Posterior vena cava (tissue), 2 donors: ENCODE measurements at regions not wholly inside any gene's neighbourhood (a gene's known extent, or its start where the extent isn't known, plus 50 kb on each side); places are given as distances from the start of the nearest gene placed in this dataset.

ENCODE experiments used
- DNase-seq: peaks from one replicate; pipeline ENCODE4 v3.0.0-alpha.2; 2020; ENCODE audit warnings: low spot score
- intact Hi-C, 2 donors: fragments of 100-400 bp; cut with DNase I; formaldehyde crosslinking; loops; one replicate each; pipeline versions ENCODE4 v1.14.1 to v1.14.2; 2022 to 2023
- donor health status: DM: yes; HTN: yes; CAD: no.
- donor health status: DM: yes; HTN: yes; CAD: no.

DNA sequence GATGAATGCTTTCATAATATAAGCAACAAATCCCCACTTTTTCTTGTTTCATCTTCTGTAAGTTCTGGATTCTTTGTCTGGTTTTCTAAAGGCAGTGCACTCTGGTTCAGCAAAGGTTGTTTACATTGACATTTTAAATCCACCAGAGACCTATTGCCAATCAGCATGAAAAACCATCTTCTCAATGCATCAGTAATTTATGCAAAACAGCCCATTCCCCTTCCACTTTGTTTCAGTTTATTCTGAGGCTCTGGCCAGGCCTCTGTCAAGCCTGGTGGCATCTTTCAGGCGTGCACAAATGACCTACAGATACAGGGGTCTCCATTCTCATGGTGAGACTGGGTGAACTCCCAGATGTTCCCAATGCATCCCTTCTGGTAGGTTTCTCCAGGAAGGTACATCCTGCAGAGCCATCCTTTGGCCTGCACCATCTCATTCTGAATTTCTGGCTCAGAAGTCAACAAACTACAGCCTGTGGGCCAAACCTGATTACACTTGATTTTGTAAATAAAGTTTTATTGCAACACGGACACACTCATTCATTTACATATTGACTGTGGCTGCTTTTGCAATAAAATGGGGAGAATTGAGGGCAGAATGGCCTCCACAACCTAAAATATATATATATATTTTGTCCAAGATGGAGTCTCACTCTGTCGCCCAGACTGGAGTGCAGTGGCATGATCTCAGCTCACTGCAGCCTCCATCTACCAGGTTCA, 405.4 kb downstream of the PREX1 start:
- intact Hi-C loops: loop anchor here in 1 of 2 donors (1.0 kb wide), 1 partner anchor 25 kb away; no protein-coding TSS in a partner anchor
- no peak for DNase-seq

DNA sequence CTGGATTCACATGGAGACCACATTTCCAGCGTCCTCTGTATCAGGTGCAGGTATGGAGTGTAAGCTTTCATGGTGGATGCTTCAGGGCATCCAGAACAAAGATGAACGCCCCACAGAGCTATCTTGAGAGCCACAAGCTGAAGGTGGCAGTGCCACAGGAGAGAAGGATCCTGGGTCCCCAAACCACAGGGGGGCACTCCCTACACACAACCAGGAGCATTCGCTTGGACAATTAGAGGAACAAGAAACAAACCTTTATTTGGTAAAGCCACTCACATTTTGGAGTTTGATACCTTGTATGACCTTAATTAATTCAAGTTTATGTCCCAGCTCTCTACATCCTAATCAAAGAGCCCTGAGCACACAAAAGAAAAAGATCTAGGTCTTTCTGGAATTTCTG, 406.3 kb downstream of the PREX1 start:
- no peak for DNase-seq
- intact Hi-C loops: no loop called here

DNA sequence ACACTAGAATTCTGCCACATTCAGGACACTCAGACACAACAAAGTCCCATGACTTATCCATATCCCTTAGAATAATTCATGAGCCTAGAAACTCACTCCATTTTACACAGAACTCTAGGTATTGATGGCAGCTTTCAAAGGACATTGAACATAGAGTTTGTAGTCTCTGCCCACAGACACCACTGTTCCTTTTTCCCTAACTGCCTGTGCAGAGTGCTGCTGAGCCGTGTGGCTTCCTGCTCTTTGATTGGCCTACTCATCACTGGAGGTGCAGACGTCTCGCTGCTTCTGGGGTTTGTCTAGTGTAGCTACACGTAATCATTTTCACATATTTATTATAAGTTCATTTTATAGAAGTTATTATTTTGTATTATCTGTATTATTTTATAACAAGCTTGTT, 407.6 kb downstream of the PREX1 start:
- intact Hi-C loops: no loop called here
- no peak for DNase-seq

DNA sequence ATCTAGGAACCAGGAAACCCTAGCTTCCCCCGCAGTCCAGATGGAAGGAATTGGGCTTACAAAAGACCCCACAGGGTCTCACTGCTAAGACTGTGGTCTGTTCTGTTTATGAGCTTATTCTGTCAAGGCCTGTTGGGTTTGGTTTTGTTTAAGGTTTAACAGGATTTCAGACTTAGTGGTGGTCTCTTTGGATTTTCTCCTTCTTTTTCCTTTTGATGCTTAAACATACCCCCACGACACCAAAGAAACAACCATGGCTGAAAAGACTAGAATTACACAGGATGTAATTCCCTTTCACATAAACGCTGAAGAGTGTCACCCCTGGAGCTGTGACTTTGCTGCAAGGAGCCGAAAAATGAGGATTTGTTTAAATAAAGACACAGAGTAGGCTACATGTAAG, 408.6 kb downstream of the PREX1 start:
- intact Hi-C loops: no loop called here
- no peak for DNase-seq

DNA sequence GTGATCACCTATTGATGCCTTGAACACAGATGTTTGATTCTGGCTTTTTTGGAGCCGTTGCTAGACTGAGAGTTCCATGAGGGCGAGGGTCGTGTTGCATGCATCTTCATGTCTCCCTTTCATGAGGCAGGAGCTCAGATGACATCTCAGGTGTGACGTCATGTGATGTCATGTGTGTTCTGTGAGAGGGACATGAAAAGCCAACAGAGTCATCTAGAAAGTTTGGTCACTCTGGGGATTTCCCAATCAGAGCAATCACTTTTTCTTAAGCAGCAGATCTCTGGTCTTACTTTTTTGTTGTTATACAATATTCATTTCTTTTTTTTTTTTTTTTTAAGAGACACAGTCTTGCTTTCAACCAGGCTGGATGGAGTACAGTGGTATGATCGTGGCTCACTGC, 411.8 kb downstream of the PREX1 start:
- intact Hi-C loops: no loop called here

DNA sequence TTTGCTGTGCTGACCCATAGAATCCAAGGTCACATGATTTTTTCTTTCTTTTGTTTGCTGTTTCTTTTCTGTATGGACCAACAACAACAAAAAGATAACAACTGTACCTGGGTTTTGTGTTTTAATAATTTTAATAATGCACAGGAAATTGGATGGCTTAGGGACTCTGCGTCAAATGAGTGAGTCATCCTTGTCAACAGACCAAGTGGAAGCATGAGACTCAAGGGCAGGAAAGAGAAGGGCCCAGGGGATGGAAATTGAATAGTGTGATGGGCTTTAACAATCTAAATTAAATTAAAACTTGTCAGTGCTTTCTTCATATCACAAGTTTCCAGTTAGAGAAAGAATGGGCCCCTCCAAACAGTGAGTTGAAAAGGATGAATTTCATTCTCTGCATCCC, 413.0 kb downstream of the PREX1 start:
- intact Hi-C loops: no loop called here
- no peak for DNase-seq

More for the DNA sequence above, 411.8 kb downstream of the PREX1 start:
- no peak for DNase-seq

DNA sequence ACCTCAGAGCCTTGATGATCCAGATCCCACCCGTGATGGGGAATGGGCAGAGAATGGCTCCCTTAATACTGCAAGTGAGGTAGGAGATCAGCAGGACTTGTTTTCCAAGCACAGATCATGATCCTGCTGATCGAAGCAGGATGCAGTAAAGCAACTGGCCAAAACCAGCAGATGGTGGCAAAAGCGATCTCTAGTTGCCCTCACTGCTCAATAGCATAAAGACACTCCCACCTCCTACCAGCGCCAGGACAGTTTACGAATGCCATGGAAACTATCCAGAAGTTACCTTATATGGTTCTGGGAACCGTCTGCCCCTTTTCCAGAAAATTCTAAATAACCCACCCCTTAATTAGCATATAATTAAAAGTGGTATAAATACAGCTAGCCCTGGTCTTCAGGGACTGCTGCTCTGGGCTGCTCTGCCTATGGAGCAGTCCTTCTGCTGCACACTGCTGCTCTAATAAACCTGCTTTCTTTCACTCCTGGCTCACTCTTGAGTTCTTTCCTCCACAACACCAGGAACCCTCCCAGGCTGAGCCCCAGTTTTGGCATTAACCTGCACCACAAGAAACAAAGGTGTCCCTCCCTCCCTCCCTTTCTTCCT, 415.8 kb downstream of the PREX1 start:
- no peak for DNase-seq
- intact Hi-C loops: no loop called here

DNA sequence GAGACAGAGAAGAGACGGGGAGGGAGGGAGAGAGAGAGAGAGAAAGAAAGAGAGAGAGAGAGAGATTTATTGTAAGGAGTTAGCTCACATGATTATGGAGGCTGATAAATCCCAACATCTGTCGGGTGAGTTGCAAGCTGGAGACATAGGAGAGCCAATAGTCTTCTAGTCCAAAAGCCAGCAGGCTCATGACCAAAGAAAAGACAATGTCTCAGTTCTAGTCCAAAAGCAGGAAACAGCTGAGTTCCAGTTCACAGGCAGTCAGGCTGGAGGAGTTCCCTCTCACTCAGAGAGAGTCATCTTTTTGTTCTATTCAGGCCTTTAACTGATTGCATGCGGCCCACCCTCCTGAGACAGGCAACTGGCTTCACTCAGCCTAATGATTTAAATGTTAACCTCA, 416.6 kb downstream of the PREX1 start:
- DNase-seq: no peak
- intact Hi-C loops: no loop called here

DNA sequence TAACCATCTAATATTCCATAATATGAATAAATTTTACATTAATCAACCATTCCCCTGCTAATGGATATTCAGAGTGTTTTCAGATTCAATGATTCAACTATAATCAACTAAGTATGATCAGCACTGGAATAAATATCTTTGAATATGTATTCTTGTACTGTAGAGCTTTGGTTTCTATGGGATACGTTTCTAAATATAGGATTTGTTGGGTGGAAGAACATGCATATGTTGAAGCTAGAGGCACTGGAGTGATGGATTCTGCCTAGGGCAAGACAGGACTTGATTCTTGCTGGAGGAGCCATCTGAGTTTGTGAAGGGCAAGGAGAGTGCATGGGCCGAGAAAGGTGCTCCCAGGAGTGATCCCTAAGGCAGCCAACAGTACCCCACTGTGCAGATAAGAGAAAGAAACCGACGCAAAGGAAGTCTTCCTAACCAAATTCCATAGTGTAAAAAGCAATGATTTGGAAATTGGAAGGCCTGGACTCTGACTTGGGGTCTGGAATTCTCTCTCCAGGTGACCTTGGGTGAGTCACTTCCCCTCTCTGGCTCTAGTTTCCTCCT, 418.7 kb downstream of the PREX1 start:
- DNase-seq: no peak

DNA sequence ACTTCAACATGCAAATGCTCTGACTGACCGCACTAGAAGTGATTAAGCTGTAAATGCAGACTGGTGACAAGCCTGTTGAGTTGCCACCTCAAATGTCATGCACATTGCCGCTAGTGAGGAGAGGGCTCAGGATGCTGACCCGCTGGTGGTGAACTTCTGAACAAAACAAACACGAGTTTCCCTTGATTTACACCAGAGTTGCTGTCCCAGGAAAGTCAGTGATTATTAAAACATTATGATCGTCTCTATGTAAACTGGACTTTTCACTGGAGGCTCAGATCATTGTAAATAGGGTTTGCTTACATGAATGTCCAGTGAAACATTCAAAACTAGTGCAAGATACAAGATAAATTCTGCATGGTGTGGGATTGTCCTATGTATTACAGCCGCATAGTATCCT, 420.1 kb downstream of the PREX1 start:
- intact Hi-C loops: no loop called here
- DNase-seq: no peak

More for the DNA sequence above, 418.7 kb downstream of the PREX1 start:
- intact Hi-C loops: no loop called here

DNA sequence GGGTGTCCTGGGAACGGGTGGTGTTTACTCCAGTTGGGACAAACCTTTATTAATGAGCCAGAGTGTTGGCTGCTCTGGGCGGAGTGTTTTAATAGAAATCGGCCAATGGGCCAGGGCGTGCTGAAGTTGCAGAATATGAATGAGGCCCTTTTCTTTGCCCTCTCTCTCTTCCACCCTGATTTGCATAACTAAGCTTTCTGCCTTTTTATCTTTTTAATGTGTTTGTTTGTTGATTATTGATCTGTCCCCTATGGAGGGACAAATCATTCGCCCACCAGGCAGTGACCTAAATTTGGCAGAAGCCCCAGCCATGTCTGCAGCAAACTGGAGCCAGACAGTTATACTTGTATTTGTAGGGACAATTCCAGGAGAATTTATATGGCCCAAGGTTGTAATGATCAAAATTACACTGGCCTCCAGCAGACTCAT, 420.9 kb downstream of the PREX1 start:
- intact Hi-C loops: no loop called here
- DNase-seq: no peak

DNA sequence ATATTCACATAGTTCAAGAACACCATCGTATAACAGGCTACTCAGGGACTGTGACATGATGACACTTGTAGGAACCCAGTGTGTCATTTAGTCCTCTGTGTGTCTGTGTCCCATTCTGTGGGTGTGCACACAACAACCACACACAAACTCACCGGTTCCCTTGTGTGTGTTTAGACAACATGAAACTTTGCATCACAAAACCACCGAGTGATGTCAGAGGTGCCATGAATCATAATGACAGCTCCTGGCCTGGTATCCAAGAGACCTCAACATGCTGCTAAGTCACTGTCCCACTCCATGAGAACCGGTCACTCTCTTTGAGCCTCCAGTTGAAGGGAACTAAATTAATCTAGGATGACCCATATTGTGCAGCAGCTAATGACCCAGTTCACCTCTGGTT, 421.3 kb downstream of the PREX1 start:
- intact Hi-C loops: no loop called here
- DNase-seq: no peak

DNA sequence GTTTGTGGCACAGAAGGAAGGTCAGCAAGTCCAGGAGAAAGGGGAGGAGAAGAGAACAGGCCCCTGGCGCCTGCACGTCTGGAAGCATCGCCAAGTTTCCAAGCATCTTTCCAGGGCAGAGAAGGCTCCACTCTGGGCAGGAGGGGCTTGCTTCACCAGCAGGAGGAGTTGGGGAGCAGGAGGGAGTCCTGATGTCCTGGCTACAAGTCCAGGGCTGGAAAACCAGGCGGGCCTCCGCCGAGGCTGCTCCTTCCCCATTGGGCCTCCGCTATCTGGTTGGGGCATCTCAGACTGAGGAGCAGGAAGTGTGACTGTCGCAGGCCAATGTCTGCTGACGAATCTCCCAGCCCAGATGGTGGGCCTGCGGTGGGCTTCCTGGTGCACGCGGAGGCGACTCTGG, 421.9 kb downstream of the PREX1 start:
- no peak for DNase-seq
- intact Hi-C loops: no loop called here

DNA sequence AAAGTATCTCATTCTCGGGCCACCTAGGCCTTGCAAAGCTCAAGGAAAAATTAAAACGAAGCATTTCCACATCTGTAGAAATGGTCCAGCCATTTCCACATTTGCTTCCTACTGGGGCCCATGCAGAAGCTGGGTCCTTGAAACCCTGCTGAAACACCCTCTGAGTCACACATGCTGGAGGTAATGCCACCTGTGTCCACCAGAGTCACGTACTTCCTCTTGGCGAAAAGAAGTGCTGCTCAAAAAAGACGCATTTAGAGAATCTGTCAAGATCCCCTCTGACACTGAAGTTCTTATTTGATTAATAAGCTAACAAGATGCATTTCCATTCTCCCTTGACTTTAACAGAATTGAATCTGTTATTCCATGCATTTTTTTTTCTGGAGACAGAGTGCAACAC, 423.2 kb downstream of the PREX1 start:
- intact Hi-C loops: no loop called here
- no peak for DNase-seq

DNA sequence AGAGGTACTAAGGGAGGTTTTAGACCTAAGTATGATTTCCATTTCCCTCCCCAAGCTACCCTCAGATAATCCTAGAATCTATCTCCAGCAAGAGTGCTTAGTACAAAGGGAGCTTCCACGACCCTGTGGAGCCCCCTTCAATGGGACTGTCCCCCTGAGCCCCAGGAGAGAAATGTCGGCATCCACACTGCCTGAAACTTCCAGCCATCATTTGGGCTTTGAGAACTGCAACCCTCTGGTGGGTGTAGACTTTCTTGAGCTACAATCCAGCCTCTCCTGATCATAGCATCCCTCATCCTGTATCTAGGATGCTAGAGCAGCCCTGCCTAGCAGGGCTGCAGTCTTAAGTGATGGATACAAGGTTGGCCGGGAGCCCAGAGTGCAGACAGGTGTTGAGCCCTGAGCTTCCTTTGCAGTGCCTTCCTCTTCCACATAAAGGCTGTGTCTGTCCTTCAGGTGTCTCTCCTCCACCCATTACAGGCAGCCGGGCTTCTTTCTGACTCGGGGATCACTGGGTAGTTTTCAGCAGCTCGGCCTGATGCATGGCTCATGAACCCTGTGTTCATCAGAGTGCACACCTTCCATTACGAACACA, 424.5 kb downstream of the PREX1 start:
- no peak for DNase-seq
- intact Hi-C loops: no loop called here

DNA sequence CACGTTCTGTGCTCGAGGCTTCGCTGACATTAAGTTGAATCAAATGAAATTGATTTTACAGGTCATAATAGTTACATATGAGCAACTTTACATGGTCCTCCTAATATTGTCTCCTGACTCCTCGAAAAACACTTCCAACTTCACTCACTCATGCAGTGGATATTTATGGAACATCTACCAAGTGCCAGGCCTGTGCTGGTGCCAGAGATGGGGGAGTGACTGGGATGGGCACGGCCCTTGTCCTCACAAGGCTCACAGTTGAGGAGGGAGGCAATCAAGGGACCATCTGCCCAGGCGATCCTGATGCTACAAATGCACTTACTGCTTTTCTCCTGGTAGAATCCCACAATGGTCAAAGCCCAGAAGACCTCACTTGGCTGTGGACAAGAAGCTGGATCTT, 426.4 kb downstream of the PREX1 start:
- DNase-seq: no peak
- intact Hi-C loops: no loop called here

DNA sequence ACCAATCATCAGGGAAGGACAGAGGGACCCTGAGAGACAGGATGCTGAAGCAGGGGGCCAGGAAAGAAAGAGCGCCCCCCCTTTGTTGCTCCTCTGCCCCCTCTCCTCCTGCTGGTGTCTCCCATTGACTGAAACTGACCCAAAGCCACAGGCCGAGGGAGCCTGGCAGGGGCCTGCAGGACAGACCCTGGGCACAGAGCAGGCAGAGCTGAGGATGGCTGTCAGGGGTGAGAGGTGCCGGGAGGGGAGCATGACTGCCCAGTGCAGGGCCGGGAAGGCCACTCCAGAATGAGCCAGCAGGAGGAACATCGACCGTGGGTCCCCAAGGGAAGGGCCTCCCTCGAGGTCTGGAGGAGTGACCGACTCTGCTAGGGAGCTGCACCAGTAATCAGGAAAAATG, 427.8 kb downstream of the PREX1 start:
- no peak for DNase-seq
- intact Hi-C loops: no loop called here

DNA sequence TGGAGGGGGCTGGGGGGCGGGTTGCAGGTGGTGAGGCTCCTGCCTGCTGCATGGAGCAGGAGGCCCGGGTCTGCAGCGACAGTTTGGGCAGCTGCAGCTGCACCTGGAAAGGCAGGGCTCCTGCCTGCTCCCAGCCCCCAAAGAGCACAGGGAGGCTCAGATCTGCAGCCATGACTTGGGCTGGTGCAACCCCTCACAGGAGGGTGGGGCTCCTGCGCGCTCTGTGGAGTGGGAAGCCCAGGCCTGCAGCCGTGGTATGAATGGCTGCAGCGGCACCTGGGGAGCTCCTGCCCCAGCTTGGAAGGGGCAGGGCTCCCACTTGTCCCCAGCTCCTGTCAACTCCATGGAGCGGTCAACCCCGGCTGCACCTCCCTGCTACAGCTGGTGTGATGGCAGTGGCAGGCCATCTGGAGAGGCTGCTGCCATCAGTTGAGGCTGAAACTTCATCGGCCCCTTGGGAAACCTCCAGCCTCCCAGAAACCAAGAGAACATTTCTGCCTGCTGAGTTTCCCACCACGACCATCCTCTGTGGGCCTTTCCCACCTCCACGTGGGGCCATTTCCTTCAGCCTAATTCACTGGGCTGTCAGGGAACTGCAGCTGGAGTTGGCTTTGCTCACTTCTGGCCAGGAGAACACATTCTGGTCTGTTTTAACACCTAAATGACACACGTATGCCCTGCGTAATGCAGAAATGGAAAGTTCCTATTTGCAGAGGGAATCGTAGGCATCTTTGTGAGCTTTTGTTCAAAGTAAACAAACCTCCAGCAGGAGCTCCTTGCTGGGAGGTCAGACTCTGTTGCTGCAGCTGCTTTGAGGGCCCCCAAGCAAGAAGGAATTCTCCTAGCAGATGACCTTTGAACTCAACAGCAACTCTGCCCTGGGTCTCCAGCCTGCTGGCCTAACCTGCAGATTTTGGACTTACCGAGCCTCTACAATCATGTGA, 429.0 kb downstream of the PREX1 start:
- intact Hi-C loops: no loop called here
- no peak for DNase-seq
